K562 (cell line): ENCODE measurements at regions not wholly inside any gene's neighbourhood (a gene's known extent, or its start where the extent isn't known, plus 50 kb on each side); places are given as distances from the start of the nearest gene placed in this dataset.

Experiments
- ATAC-seq: fragments of 200-7000 bp; cut with Tn5 transposase; 3 replicates; pipeline ENCODE4 v1.9.1; 2020; ENCODE audit warnings: moderate library complexity
- BruUV-seq: library from RNA; stranded (reverse); fragments of 400-500 nt; replicated peaks from 2 replicates; lab custom pipeline; 2021; lab: Mats Ljungman, UMichigan
- CTCF ChIA-PET: fragments of 300-600 bp; formaldehyde crosslinking; extraction: SDS; loops from one replicate; lab custom pipeline; 2021; ENCODE audit warnings: low intra/inter-chr PET ratio; lab: Yijun Ruan, JAX
- POLR2A ChIA-PET: fragments of 300-600, 350-650 bp; sonication (Branson Sonifier 250); formaldehyde crosslinking; extraction: SDS; loops from one replicate; lab custom pipeline; 2021; ENCODE audit warnings: antibody characterized with exemption, inconsistent platforms; lab: Yijun Ruan, JAX
- DNase-seq, 4 experiments: peaks; one replicate each; pipeline versions ENCODE4 v3.0.0 to v3.0.0-alpha.2; 2011 to 2018; ENCODE audit warnings: low spot score in 3 of 4, mixed read lengths in 3 of 4; ENCODE audit errors: extremely low read depth in 1 of 4
- FAIRE-seq: peaks from 2 replicates; lab custom pipeline; 2011; peaks lifted over from hg19 to GRCh38; lab: Jason Lieb, UNC
- H2AFZ ChIP-seq: 2 replicates; pipeline ENCODE4 v1.6.0; 2011; ENCODE audit warnings: low read depth, low read length, control low read depth, inconsistent platforms
- H3K27ac ChIP-seq: fragments of 200-600 bp; 3 replicates; pipeline ENCODE4 v1.8.0; 2011; ENCODE audit warnings: low read depth, mild to moderate bottlenecking, control low read depth, inconsistent platforms, low read length, moderate library complexity, mixed read lengths; ENCODE audit errors: extremely low read depth
- H3K27me3 ChIP-seq, 2 experiments: fragments of 300-600 bp in 1 of 2; 2 replicates in 1 of 2; 3 replicates in 1 of 2; pipeline versions ENCODE4 v1.6.0 to v1.8.0; 2011; ENCODE audit warnings: inconsistent platforms in 2 of 2, low read length in 2 of 2, mild to moderate bottlenecking in 1 of 2, mixed read lengths in 1 of 2, moderate library complexity in 1 of 2; ENCODE audit not compliant: control insufficient read depth in 2 of 2, insufficient read depth in 2 of 2
- H3K36me3 ChIP-seq: fragments of 300-600 bp; 3 replicates; pipeline ENCODE4 v1.8.0; 2011; ENCODE audit warnings: mild to moderate bottlenecking, low read length, inconsistent platforms; ENCODE audit not compliant: control insufficient read depth, insufficient read depth
- H3K4me1 ChIP-seq, 2 experiments: fragments of 200-600 bp in 1 of 2; replicated peaks in 1 of 2; 2 replicates in 1 of 2; 3 replicates in 1 of 2; pipeline versions ENCODE4 v1.5.1 to v1.8.0; 2011; ENCODE audit warnings: inconsistent platforms in 2 of 2, low read length in 2 of 2, mild to moderate bottlenecking in 1 of 2, mixed read lengths in 1 of 2, moderate library complexity in 1 of 2; ENCODE audit not compliant: control insufficient read depth in 2 of 2, insufficient read depth in 2 of 2
- H3K4me2 ChIP-seq: 2 replicates; pipeline ENCODE4 v1.6.1; 2011; ENCODE audit warnings: low read length, control low read depth, inconsistent platforms, mixed read lengths; ENCODE audit not compliant: insufficient read depth
- H3K4me3 ChIP-seq: fragments of 200-600 bp; sonication (generic), shearing (Covaris generic); 2 replicates; pipeline ENCODE4 v1.5.1; 2016; ENCODE audit warnings: control low read depth, inconsistent platforms
- H3K79me2 ChIP-seq: fragments of 200-600 bp; 3 replicates; pipeline ENCODE4 v1.8.0; 2011; ENCODE audit warnings: low read length, inconsistent platforms; ENCODE audit not compliant: control insufficient read depth, insufficient read depth
- H3K9ac ChIP-seq, 2 experiments: 2 replicates each; pipeline versions ENCODE4 v1.6.0 to v1.6.1; 2011; ENCODE audit warnings: low read depth in 2 of 2, low read length in 2 of 2, control low read depth in 1 of 2, inconsistent platforms in 1 of 2, mild to moderate bottlenecking in 1 of 2, mixed read lengths in 1 of 2; ENCODE audit not compliant: insufficient read depth in 1 of 2
- H3K9me1 ChIP-seq: one replicate; pipeline ENCODE4 v1.6.0; 2011; ENCODE audit warnings: inconsistent platforms, mild to moderate bottlenecking, low read length, moderate library complexity; ENCODE audit not compliant: control insufficient read depth, insufficient read depth
- H3K9me3 ChIP-seq: replicated peaks from 2 replicates; pipeline ENCODE4 v1.5.1; 2011; ENCODE audit warnings: low read depth, low read length, inconsistent platforms; ENCODE audit not compliant: control insufficient read depth, insufficient read depth
- H4K20me1 ChIP-seq: replicated peaks from 2 replicates; pipeline ENCODE4 v1.6.1; 2011; ENCODE audit warnings: low read length, inconsistent platforms, mixed read lengths; ENCODE audit not compliant: control insufficient read depth, insufficient read depth
- ETV5 ChIP-seq: sonication (generic); formaldehyde crosslinking; IDR thresholded peaks from 2 replicates; pipeline ENCODE4 v1.4.0; 2020; ENCODE audit warnings: low read depth, mild to moderate bottlenecking, missing genetic modification reagents
- ETV6 ChIP-seq, 3 experiments: fragments of 150-350 bp in 1 of 3; sonication (generic) in 1 of 3; formaldehyde crosslinking in 1 of 3; IDR thresholded peaks; 2 replicates each; pipeline versions ENCODE4 v1.6.1 to v1.8.0; 2014 to 2022; ENCODE audit warnings: borderline replicate concordance in 2 of 3, low read depth in 2 of 3, antibody characterized with exemption in 1 of 3, low read length in 1 of 3, mild to moderate bottlenecking in 1 of 3, missing genetic modification reagents in 1 of 3
- GATA2 ChIP-seq: sonication (generic); formaldehyde crosslinking; IDR thresholded peaks from 2 replicates; pipeline ENCODE4 v1.4.0; 2020; ENCODE audit warnings: mild to moderate bottlenecking, missing genetic modification reagents
- HMG20B ChIP-seq: fragments of 250-450 bp; sonication (Bioruptor Pico); IDR thresholded peaks from 2 replicates; pipeline ENCODE4 v1.5.0; 2021; ENCODE audit warnings: mild to moderate bottlenecking
- ILK ChIP-seq: fragments of 450-650 bp; IDR thresholded peaks from 2 replicates; pipeline ENCODE4 v1.6.1; 2016; ENCODE audit warnings: missing genetic modification characterization, low read depth, mild to moderate bottlenecking, missing compliant biosample characterization, moderate library complexity, borderline replicate concordance
- LEF1 ChIP-seq: fragments of 450-650 bp; IDR thresholded peaks from 2 replicates; pipeline ENCODE4 v1.6.1; 2016; ENCODE audit warnings: mild to moderate bottlenecking
- NCOA4 ChIP-seq: fragments of 450-650 bp; IDR thresholded peaks from 2 replicates; pipeline ENCODE4 v1.6.1; 2018; ENCODE audit warnings: mild to moderate bottlenecking; ENCODE audit not compliant: partially characterized antibody
- NR2F6 ChIP-seq: fragments of 450-650 bp; formaldehyde crosslinking; IDR thresholded peaks from 2 replicates; pipeline ENCODE4 v1.4.0; 2020; ENCODE audit warnings: mild to moderate bottlenecking
- PTTG1 ChIP-seq: fragments of 450-650 bp; IDR thresholded peaks from 2 replicates; pipeline ENCODE4 v1.6.1; 2016; ENCODE audit warnings: low read depth, mild to moderate bottlenecking, missing genetic modification characterization, missing compliant biosample characterization
- RNF219 ChIP-seq: fragments of 250-450 bp; sonication (Bioruptor Pico); IDR thresholded peaks from 2 replicates; pipeline ENCODE4 v1.5.0; 2022; ENCODE audit warnings: mild to moderate bottlenecking
- TAF9B ChIP-seq: fragments of 450-650 bp; IDR thresholded peaks from 2 replicates; pipeline ENCODE4 v1.6.1; 2018; ENCODE audit warnings: mild to moderate bottlenecking; ENCODE audit not compliant: partially characterized antibody
- TARDBP ChIP-seq: fragments of 450-650 bp; IDR thresholded peaks from 2 replicates; pipeline ENCODE4 v1.6.1; 2016
- TCF7L2 ChIP-seq: fragments of 150-350 bp; IDR thresholded peaks from 2 replicates; pipeline ENCODE4 v1.6.1; 2016; ENCODE audit warnings: low read depth, mild to moderate bottlenecking, low read length, moderate library complexity
- ZNF140 ChIP-seq: fragments of 250-450 bp; sonication (Bioruptor Pico); IDR thresholded peaks from 2 replicates; pipeline ENCODE4 v1.8.0; 2021; ENCODE audit warnings: moderate library complexity, mild to moderate bottlenecking, inconsistent platforms
- ZNF184 ChIP-seq: sonication (generic); formaldehyde crosslinking; IDR thresholded peaks from 2 replicates; pipeline ENCODE4 v1.5.0; 2020; ENCODE audit warnings: missing genetic modification reagents
- ZNF395 ChIP-seq: fragments of 200-800 bp; sonication (Bioruptor generic); IDR thresholded peaks from 2 replicates; pipeline ENCODE4 v1.6.1; 2017; ENCODE audit warnings: missing genetic modification characterization, missing compliant biosample characterization
- ZNF655 ChIP-seq: fragments of 250-450 bp; sonication (Bioruptor Pico); IDR thresholded peaks from 2 replicates; pipeline ENCODE4 v1.5.0; 2021
- WGBS: fragments of 100-300 bp; shearing (Covaris generic); methylation state at CpG from one replicate; pipeline ENCODE4 v1.1.6; 2016; ENCODE audit warnings: low coverage, mixed read lengths; ENCODE audit not compliant: insufficient coverage; ENCODE audit errors: missing lambda C conversion rate; 5-methylcytosine and 5-hydroxymethylcytosine counted together
- in situ Hi-C: fragments of 300-500 bp; cut with MboI; formaldehyde crosslinking; loops from 4 replicates; pipeline ENCODE4 v1.15.0; 2018; ENCODE audit warnings: inconsistent platforms, mixed read lengths
- intact Hi-C: fragments of 100-400 bp; cut with micrococcal nuclease; formaldehyde crosslinking; loops from 2 replicates; pipeline ENCODE4 v1.14.2; 2022

GRCh38 chr2:59798687-59799232, 754.7 kb downstream of the BCL11A start (continued):
- TF ChIP-seq RNF219 (CRISPR knock-in tag) (no peak), LEF1 (no peak)

GRCh38 chr2:59791004-59791618, 762.3 kb downstream of the BCL11A start:
- Histone ChIP-seq H3K4me3 (no peak overlapping the region), H4K20me1 (no peaks in the 10 kb centered on the region), H3K27me3 (no peaks in the 10 kb centered on the region), H3K36me3 (no peaks in the 10 kb centered on the region), H3K9me1 (no peaks in the 10 kb centered on the region), H3K4me2 (no peak overlapping the region), H3K27ac (no peak overlapping the region), H3K79me2 (no peaks in the 10 kb centered on the region), H3K9me3 (no peaks in the 10 kb centered on the region), H2AFZ (no peak overlapping the region), H3K9ac (no peak overlapping the region), H3K4me1 (no peaks in the 10 kb centered on the region)
- WGBS: under 1% methylated on average over 12 of the region's 12 CpGs
- no peak for FAIRE-seq
- no TSS peak for BruUV-seq
- in situ Hi-C loops: no loop called here
- ChIA-PET POLR2A (interaction anchor here (0.5 kb wide), 1 partner anchor 149 kb away, joined by 3 read pairs; no protein-coding TSS in a partner anchor), CTCF (no interaction called here)
- ATAC-seq: no peak
- intact Hi-C loops: no loop called here
- DNase-seq: no peak
- TF ChIP-seq GATA2 (CRISPR knock-in tag): no peak
- TF ChIP-seq ZNF395: no peak
- TF ChIP-seq NR2F6 (CRISPR knock-in tag): no peak
- no peak for TF ChIP-seq TARDBP
- no peak for TF ChIP-seq HMG20B (CRISPR knock-in tag)
- TF ChIP-seq ILK (tag): no peak
- TF ChIP-seq ZNF140 (CRISPR knock-in tag): no peak
- no peak for TF ChIP-seq ZNF655 (CRISPR knock-in tag)
- no peak for TF ChIP-seq PTTG1 (tag)
- TF ChIP-seq TCF7L2: no peak
- no peak for TF ChIP-seq NCOA4
- TF ChIP-seq ETV6 (IDR thresholded peaks at IDR 0.05; ENCODE audit: borderline replicate concordance in 1 of 2, low read depth in 2 of 2, low read length in 1 of 2): no peak
- TF ChIP-seq ETV6 (CRISPR knock-in tag; IDR thresholded peaks at IDR 0.05; ENCODE audit: borderline replicate concordance): no peak
- no peak for TF ChIP-seq ETV5 (CRISPR knock-in tag)
- TF ChIP-seq TAF9B: no peak
- TF ChIP-seq ZNF184 (CRISPR knock-in tag): no peak
